HG03103 (cell line): ENCODE measurements at regions not wholly inside any gene's neighbourhood (a gene's known extent, or its start where the extent isn't known, plus 50 kb on each side); places are given as distances from the start of the nearest gene placed in this dataset.

ENCODE experiments used
- ATAC-seq: cut with Tn5 transposase; IDR thresholded peaks from one replicate; pipeline ENCODE4 v1.9.1; 2021; ENCODE audit warnings: low read depth; ENCODE audit not compliant: unreplicated experiment

GRCh38 chr5:52388349-52388748 is 399.4 kb upstream of the ITGA1 start:
- ATAC-seq = no peak

GRCh38 chr5:52392321-52392720 is 395.4 kb upstream of the ITGA1 start:
- ATAC-seq = no peak

GRCh38 chr5:52409835-52410234 is 377.9 kb upstream of the ITGA1 start:
- ATAC-seq = no peak

- ATAC-seq = no peak
Measured at GRCh38 chr5:52419357-52419756, 368.4 kb upstream of the ITGA1 start.

- no peak for ATAC-seq
Measured at GRCh38 chr5:52427615-52428014, 360.1 kb upstream of the ITGA1 start.

GRCh38 chr5:52428977-52429489 is 358.7 kb upstream of the ITGA1 start:
- ATAC-seq = no peak

- no peak for ATAC-seq
Measured at GRCh38 chr5:52441768-52442167, 345.9 kb upstream of the ITGA1 start.

- ATAC-seq = no peak
Measured at GRCh38 chr5:52443187-52443586, 344.5 kb upstream of the ITGA1 start.

- no peak for ATAC-seq
Measured at GRCh38 chr5:52448111-52448510, 339.6 kb upstream of the ITGA1 start.

- no peak for ATAC-seq
Measured at GRCh38 chr5:52449516-52449915, 338.2 kb upstream of the ITGA1 start.

- ATAC-seq = no peak
Measured at GRCh38 chr5:52452098-52452497, 335.6 kb upstream of the ITGA1 start.

GRCh38 chr5:52453176-52453575 is 334.5 kb upstream of the ITGA1 start:
- ATAC-seq = no peak

- ATAC-seq = no peak
Measured at GRCh38 chr5:52455920-52456319, 331.8 kb upstream of the ITGA1 start.

- no peak for ATAC-seq
Measured at GRCh38 chr5:52457810-52458209, 329.9 kb upstream of the ITGA1 start.

GRCh38 chr5:52466113-52466512 is 321.6 kb upstream of the ITGA1 start:
- ATAC-seq = no peak

GRCh38 chr5:52466749-52467520 is 320.8 kb upstream of the ITGA1 start:
- ATAC-seq = no peak

- ATAC-seq = no peak
Measured at GRCh38 chr5:52468976-52469375, 318.7 kb upstream of the ITGA1 start.

- ATAC-seq = no peak
Measured at GRCh38 chr5:52469420-52469819, 318.3 kb upstream of the ITGA1 start.

- no peak for ATAC-seq
Measured at GRCh38 chr5:52469835-52470234, 317.9 kb upstream of the ITGA1 start.

- ATAC-seq = no peak
Measured at GRCh38 chr5:52476346-52476745, 311.4 kb upstream of the ITGA1 start.

GRCh38 chr5:52481201-52481600 is 306.5 kb upstream of the ITGA1 start:
- no peak for ATAC-seq

- ATAC-seq = no peak
Measured at GRCh38 chr5:52481851-52482250, 305.9 kb upstream of the ITGA1 start.
